Trophoblast cell (in vitro differentiated cells and primary cell): ENCODE measurements at regions not wholly inside any gene's neighbourhood (a gene's known extent, or its start where the extent isn't known, plus 50 kb on each side); places are given as distances from the start of the nearest gene placed in this dataset.
A peak's percentile ranks its signal among the peaks of the same experiment; 100 is the strongest.
"Not testable (repeated sequence)": the region's sequence is repeated elsewhere in the genome, so short reads cannot be mapped to it uniquely, and the experiment has no call there.

ENCODE experiments used
- DNase-seq, 2 donors: peaks; one replicate each; pipeline ENCODE4 v3.0.0-alpha.2; 2016
- H2AFZ ChIP-seq: 2 replicates; pipeline ENCODE4 v1.6.1; 2013; ENCODE audit warnings: low read length, moderate library complexity, mild to moderate bottlenecking; ENCODE audit not compliant: insufficient read depth, poor library complexity
- H2AK5ac ChIP-seq: 2 replicates; pipeline ENCODE4 v1.6.1; 2013; ENCODE audit warnings: mild to moderate bottlenecking, low read length
- H2BK120ac ChIP-seq: 2 replicates; pipeline ENCODE4 v1.6.1; 2013; ENCODE audit warnings: low read length, mild to moderate bottlenecking, moderate library complexity; ENCODE audit not compliant: insufficient read depth, poor library complexity
- H2BK12ac ChIP-seq: 2 replicates; pipeline ENCODE4 v1.6.1; 2013; ENCODE audit warnings: mild to moderate bottlenecking, low read length, moderate library complexity
- H2BK5ac ChIP-seq: 2 replicates; pipeline ENCODE4 v1.6.1; 2013; ENCODE audit warnings: low read length, low read depth, moderate library complexity, mild to moderate bottlenecking; ENCODE audit not compliant: poor library complexity
- H3K14ac ChIP-seq: 2 replicates; pipeline ENCODE4 v1.6.1; 2013; ENCODE audit warnings: mild to moderate bottlenecking, low read length
- H3K18ac ChIP-seq: 2 replicates; pipeline ENCODE4 v1.6.1; 2013; ENCODE audit warnings: mild to moderate bottlenecking, low read length
- H3K23ac ChIP-seq: 2 replicates; pipeline ENCODE4 v1.6.1; 2013; ENCODE audit warnings: low read length
- H3K27ac ChIP-seq: 2 replicates; pipeline ENCODE4 v1.5.1; 2013; ENCODE audit warnings: low read depth, mild to moderate bottlenecking, inconsistent platforms, low read length, moderate library complexity
- H3K27me3 ChIP-seq: 2 replicates; pipeline ENCODE4 v1.6.1; 2013; ENCODE audit warnings: inconsistent platforms, mild to moderate bottlenecking, low read length, moderate library complexity; ENCODE audit not compliant: insufficient read depth
- H3K36me3 ChIP-seq, 2 experiments: 1 replicate in 1 of 2; 2 replicates in 1 of 2; pipeline ENCODE4 v1.6.1; 2013; ENCODE audit warnings: low read length in 2 of 2, mild to moderate bottlenecking in 2 of 2, moderate library complexity in 1 of 2; ENCODE audit not compliant: insufficient read depth in 2 of 2, control insufficient read depth in 1 of 2
- H3K4ac ChIP-seq: 2 replicates; pipeline ENCODE4 v1.6.1; 2013; ENCODE audit warnings: low read depth, mild to moderate bottlenecking, low read length, moderate library complexity
- H3K4me1 ChIP-seq, 2 experiments: 1 replicate in 1 of 2; 2 replicates in 1 of 2; pipeline ENCODE4 v1.6.1; 2013; ENCODE audit warnings: low read length in 2 of 2, mild to moderate bottlenecking in 2 of 2, moderate library complexity in 1 of 2; ENCODE audit not compliant: insufficient read depth in 2 of 2, control insufficient read depth in 1 of 2
- H3K4me2 ChIP-seq: 2 replicates; pipeline ENCODE4 v1.6.1; 2013; ENCODE audit warnings: inconsistent platforms, mild to moderate bottlenecking, low read length, moderate library complexity
- H3K4me3 ChIP-seq: 2 replicates; pipeline ENCODE4 v1.5.1; 2013; ENCODE audit warnings: mild to moderate bottlenecking, low read depth, low read length, inconsistent platforms
- H3K79me1 ChIP-seq: one replicate; pipeline ENCODE4 v1.6.1; 2013; ENCODE audit warnings: low read length
- H3K79me2 ChIP-seq: 2 replicates; pipeline ENCODE4 v1.6.1; 2013; ENCODE audit warnings: low read length, mild to moderate bottlenecking; ENCODE audit not compliant: control insufficient read depth, insufficient read depth, poor library complexity
- H3K9ac ChIP-seq: 2 replicates; pipeline ENCODE4 v1.6.1; 2013; ENCODE audit warnings: mild to moderate bottlenecking, low read length
- H3K9me3 ChIP-seq: 2 replicates; pipeline ENCODE4 v1.6.1; 2013; ENCODE audit warnings: low read depth, mild to moderate bottlenecking, control low read depth, inconsistent platforms, low read length; ENCODE audit not compliant: insufficient read depth
- H4K12ac ChIP-seq: 2 replicates; pipeline ENCODE4 v1.6.1; 2013; ENCODE audit warnings: low read depth, mild to moderate bottlenecking, low read length, moderate library complexity
- H4K8ac ChIP-seq: 2 replicates; pipeline ENCODE4 v1.6.1; 2013; ENCODE audit warnings: low read depth, mild to moderate bottlenecking, low read length, moderate library complexity
- H4K91ac ChIP-seq: one replicate; pipeline ENCODE4 v1.6.1; 2013; ENCODE audit warnings: low read depth, mild to moderate bottlenecking, low read length, moderate library complexity
- WGBS: extraction: QIAGEN DNeasy Blood & Tissue Kit; methylation state at CpG from one replicate; pipeline ENCODE4 v1.1.7; 2013; ENCODE audit warnings: missing lambda C conversion rate; ENCODE audit not compliant: insufficient read length, insufficient coverage; ENCODE audit errors: extremely low coverage; 5-methylcytosine and 5-hydroxymethylcytosine counted together

DNA sequence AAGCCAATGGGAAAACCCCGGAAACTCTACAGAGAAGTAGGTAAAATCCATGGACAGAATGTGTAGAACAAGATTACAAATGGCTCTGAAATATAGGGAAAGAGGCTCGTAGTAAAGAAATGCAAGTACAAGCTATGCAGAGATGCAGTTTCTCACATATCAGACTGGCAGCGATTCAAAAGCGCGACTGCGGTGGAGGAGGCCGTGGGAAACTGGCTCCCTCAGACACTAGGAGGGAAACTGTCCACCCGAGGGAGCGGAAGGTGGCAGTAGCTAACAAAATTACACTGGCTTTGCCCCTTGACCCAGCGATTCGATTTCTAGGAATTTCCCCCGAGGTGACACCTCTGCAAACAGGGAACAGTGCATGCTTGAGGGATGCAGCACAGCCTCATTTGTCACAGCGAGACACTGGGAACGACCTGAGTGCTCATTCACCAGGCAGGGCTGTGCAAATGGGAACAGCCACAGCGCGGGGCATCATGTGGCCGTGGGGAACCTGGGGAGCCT is 349.3 kb downstream of the CNTNAP3B start:
- not testable (repeated sequence) for H3K18ac ChIP-seq, H3K23ac ChIP-seq, H3K4me3 ChIP-seq, H3K9me3 ChIP-seq, H2BK5ac ChIP-seq, H2BK120ac ChIP-seq, H2BK12ac ChIP-seq, H3K4ac ChIP-seq, H3K36me3 ChIP-seq, H4K91ac ChIP-seq, H2AFZ ChIP-seq, H3K4me2 ChIP-seq, H3K14ac ChIP-seq, H3K79me1 ChIP-seq, H4K12ac ChIP-seq, H3K79me2 ChIP-seq, H3K27me3 ChIP-seq, H4K8ac ChIP-seq, H2AK5ac ChIP-seq, H3K27ac ChIP-seq, H3K4me1 ChIP-seq, H3K9ac ChIP-seq
- peak in 1 of 2 donors; percentile 8 for DNase-seq
- WGBS, result no CpG with 5 or more reads among the region's 17 CpGs

DNA sequence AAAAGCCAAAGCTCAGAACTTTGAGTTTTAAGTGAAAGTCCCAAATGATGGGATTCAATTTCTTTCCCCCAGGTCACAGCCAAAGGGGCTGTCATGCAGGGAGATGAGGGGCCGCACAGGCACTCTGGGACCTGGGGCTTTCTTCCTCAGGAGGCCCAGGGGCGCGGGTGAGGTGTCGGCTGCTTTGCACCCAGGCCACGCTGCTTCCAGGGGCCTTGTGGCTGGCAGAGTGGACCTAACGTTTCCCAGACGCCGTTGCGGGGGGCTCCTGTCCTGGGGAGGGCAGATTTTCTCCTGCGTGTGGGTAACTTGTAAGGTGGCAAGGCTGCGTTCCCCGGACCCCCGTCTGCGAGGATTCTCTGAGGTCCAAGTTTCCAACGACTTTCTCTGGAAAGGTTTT is 350.0 kb downstream of the CNTNAP3B start:
- WGBS, result no CpG with 5 or more reads among the region's 15 CpGs
- H3K18ac ChIP-seq, H4K8ac ChIP-seq, H3K27me3 ChIP-seq, H3K9me3 ChIP-seq, H2BK12ac ChIP-seq, H2BK120ac ChIP-seq, H3K14ac ChIP-seq, H3K36me3 ChIP-seq, H3K79me1 ChIP-seq, DNase-seq, H4K12ac ChIP-seq, H3K4me2 ChIP-seq, H4K91ac ChIP-seq, H3K27ac ChIP-seq, H3K4me1 ChIP-seq, H3K79me2 ChIP-seq, H3K23ac ChIP-seq, H2AK5ac ChIP-seq, H2AFZ ChIP-seq, H2BK5ac ChIP-seq, H3K4ac ChIP-seq, H3K4me3 ChIP-seq, H3K9ac ChIP-seq: not testable (repeated sequence)

DNA sequence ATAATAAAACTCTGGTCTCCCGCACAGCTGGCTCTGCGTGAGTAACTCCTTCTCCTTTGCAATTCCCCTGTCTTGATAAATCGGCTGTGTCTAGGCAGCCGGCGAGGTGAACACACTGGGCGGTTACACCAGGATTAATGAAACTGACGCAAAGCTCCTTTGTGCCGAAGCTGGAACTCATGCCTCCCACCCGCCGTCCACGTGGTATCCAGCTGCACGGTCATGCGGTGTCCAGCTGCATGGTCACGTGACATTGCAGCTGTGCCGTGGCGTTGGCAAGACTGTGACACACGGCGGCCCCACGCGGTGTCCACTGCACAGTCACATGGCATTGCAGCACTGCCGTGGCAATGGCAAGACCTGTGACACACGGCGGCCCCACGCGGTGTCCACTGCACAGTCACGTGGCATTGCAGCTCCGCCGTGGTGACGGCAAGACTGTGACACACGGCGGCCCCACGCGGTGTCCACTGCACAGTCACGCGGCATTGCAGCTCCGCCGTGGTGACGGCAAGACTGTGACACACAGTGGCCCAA is 350.6 kb downstream of the CNTNAP3B start:
- H3K4me2 ChIP-seq, H4K91ac ChIP-seq, H2AFZ ChIP-seq, H3K4me3 ChIP-seq, H4K12ac ChIP-seq, H2AK5ac ChIP-seq, H3K27ac ChIP-seq, H3K14ac ChIP-seq, DNase-seq, H2BK12ac ChIP-seq, H3K4ac ChIP-seq, H3K27me3 ChIP-seq, H3K23ac ChIP-seq, H2BK120ac ChIP-seq, H3K4me1 ChIP-seq, H3K9me3 ChIP-seq, H3K9ac ChIP-seq, H4K8ac ChIP-seq, H3K36me3 ChIP-seq, H2BK5ac ChIP-seq, H3K79me1 ChIP-seq, H3K18ac ChIP-seq, H3K79me2 ChIP-seq: not testable (repeated sequence)
- WGBS, result no CpG with 5 or more reads among the region's 38 CpGs

DNA sequence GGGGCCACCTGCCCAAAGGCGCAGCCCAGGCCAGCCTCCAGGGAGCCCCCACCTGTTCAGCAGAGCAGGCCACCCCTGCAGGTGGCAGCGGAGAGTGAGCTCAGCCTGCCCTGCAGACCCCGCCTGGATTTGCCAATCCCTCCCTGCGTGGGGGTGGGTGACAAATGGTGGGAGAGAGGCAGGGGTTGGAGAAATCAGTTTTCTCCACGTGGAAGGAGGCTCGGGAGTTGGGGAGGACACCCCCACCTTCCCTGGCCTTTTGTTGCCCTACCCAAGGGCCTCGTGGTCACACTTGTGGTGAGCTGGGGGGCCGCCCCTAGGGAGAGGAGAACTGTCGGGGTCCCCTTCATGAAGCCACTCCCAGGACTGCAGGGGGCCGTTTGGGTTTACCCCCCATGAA is 351.7 kb downstream of the CNTNAP3B start:
- no CpG with 5 or more reads among the region's 10 CpGs for WGBS
- H3K9me3 ChIP-seq, H3K4me2 ChIP-seq, H3K36me3 ChIP-seq, H3K18ac ChIP-seq, H3K4me3 ChIP-seq, H3K79me1 ChIP-seq, H2AK5ac ChIP-seq, H3K23ac ChIP-seq, H4K8ac ChIP-seq, H2BK120ac ChIP-seq, H3K9ac ChIP-seq, H3K79me2 ChIP-seq, H3K14ac ChIP-seq, H4K12ac ChIP-seq, H3K4me1 ChIP-seq, DNase-seq, H2AFZ ChIP-seq, H4K91ac ChIP-seq, H2BK5ac ChIP-seq, H3K27me3 ChIP-seq, H3K4ac ChIP-seq, H3K27ac ChIP-seq, H2BK12ac ChIP-seq: not testable (repeated sequence)
